ENCODE measurements at regions not wholly inside any gene's neighbourhood (a gene's known extent, or its start where the extent isn't known, plus 50 kb on each side); places are given as distances from the start of the nearest gene placed in this dataset.

- TF ChIP-seq EZH2phosphoT487 (IDR thresholded peaks at IDR 0.05; ENCODE audit: low read length) = no peak
- no peak for TF ChIP-seq CTCF (IDR thresholded peaks at IDR 0.05; ENCODE audit: low read length)
Measured at GRCh38 chr5:61969347-61969746, 336.7 kb upstream of the KIF2A start.
